C4-2B (cell line): ENCODE measurements at regions not wholly inside any gene's neighbourhood (a gene's known extent, or its start where the extent isn't known, plus 50 kb on each side); places are given as distances from the start of the nearest gene placed in this dataset.

Experiments used
- CTCF ChIP-seq: fragments of 450-650 bp; conservative IDR thresholded peaks from 2 replicates; pipeline ENCODE4 v1.5.1; 2017; ENCODE audit warnings: mild to moderate bottlenecking
- ZFX ChIP-seq: fragments of 450-650 bp; IDR thresholded peaks from 2 replicates; pipeline ENCODE4 v1.6.1; 2017

- TF ChIP-seq CTCF, result no peak
- no peak for TF ChIP-seq ZFX
Observed at GRCh38 chr13:52975161-52975560, 53.5 kb upstream of the OLFM4 start.
